IPS-NIHi7 (cell line): ENCODE measurements at regions not wholly inside any gene's neighbourhood (a gene's known extent, or its start where the extent isn't known, plus 50 kb on each side); places are given as distances from the start of the nearest gene placed in this dataset.

ENCODE experiments used
- DNase-seq: peaks from one replicate; pipeline ENCODE4 v3.0.0; 2012; ENCODE audit warnings: mixed read lengths; ENCODE audit errors: extremely low spot score

DNA sequence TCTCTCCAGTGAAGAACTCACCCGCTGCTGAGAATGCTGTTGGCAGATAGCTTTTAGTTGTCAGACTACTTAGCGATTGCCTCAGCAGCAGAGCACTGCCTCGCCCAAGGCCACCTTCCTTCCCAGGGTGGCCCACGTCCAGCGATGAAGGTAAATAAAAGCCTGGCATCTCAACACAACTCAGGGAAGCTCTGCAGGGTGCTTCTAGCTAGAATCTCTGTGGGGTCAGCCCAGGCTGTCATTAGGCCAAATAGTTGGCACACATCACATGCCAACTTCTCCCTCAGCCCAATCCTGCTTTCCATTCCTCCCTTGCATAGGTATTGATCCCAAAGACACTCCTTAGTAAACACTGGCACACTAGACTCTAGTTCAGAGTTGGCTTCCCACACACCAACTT, 368.1 kb upstream of the TMTC1 start:
- no peak for DNase-seq

DNA sequence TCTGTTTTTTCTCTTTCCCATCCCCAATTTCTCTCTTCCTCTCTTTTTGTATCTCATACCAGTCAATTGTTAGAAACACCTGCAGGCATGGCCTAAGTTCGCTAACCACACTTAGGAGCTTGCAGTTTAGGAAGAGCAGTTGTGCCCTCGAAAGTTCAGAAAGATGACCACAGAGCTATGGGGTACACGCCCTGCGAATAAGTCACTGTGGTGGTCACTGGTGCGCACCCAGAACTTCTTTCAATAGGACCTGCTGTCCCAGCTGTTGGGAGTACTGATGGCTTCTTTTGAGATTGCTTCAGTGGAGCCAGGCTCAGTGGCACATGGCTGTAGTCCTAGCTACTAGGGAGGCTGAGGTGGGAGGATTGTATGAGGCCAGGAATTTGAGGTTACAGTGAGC, 362.8 kb upstream of the TMTC1 start:
- no peak for DNase-seq

GRCh38 chr12:30145684-30146032, 361.9 kb upstream of the TMTC1 start:
- no peak for DNase-seq

DNA sequence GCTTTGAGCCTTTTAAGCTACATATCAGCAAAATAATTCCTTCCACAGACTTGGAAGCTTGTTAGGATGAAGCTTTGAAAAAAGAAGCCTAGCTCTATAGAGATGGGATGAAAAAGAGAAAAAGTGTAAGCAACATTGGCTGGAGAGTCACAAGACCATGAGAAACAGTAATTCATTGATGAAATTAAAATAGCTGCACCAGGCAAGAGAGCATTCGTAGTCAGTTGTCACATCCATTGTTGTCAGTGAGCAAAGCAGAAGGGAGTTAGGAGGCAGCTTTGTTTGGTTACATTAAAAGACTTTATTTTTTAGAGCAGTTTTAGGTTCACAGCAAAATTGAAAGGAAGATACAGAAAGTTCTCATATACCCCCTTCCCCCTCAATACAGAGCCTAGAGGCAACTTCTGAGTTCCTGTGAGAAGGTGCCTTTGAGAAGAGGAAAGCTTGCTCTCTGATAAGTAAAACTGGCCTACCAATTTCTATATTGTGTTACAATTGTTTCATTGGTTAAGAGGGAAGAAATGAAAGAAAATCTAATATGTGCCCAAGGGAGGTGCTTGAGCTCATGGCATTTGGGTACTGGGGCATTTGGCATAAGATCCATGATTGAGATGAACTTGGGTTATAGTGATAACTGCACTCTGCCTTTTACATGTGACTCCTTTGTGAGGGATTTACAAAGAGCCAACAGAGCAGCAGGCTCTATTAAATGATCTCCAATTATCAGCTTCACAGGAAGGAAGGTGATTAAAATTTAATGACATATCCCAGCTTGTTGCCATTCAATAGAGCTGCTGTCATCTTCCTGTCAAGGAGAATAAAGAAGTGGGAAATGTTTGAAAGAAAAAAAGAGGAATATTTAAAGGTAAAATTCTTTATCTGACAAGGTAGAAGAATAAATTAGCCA, 361.3 kb upstream of the TMTC1 start:
- no peak for DNase-seq

DNA sequence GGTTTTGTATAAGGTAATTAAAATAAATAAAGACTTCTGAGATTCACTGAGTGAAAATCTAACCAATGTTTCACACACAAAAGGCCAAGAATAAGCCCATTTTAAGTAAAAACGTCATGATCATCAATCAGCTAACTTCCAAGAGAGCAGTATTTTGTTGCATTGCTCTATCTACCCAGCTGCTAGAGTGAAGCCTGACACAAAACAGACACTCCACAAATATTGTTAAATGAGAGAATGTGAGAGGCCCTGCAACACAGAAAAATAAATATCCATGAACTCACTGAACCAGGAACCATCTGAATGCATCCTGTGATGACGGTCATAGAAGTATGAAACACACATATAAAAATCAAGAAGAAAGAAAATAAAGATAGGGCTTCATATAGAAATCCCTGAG, 358.6 kb upstream of the TMTC1 start:
- DNase-seq, result no peak

DNA sequence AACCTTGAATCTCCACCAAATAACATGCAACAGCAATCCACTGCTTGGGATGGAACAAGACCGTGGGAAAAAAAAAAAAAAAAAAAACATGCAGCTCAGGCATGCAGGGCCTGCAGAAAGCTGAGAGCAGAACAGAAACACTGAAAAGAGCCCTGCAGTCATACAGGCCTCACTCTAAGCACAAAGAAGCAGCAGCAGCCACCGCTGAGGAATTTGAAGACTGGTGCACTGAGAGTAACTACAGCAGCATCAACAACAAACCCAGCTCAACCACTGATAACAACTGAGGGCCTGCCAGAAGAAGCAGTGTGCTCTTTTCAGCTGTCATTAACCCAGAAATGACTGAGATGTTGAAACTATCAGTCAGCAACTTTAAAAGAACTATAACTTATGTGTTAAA, 354.7 kb upstream of the TMTC1 start:
- DNase-seq, result peak; percentile 35

GRCh38 chr12:30136696-30137095, 353.0 kb upstream of the TMTC1 start:
- no peak for DNase-seq

- no peak for DNase-seq
Observed at GRCh38 chr12:30135776-30136175, 352.0 kb upstream of the TMTC1 start.

- peak; percentile 28 for DNase-seq
Observed at GRCh38 chr12:30134229-30134628, 350.5 kb upstream of the TMTC1 start.

DNA sequence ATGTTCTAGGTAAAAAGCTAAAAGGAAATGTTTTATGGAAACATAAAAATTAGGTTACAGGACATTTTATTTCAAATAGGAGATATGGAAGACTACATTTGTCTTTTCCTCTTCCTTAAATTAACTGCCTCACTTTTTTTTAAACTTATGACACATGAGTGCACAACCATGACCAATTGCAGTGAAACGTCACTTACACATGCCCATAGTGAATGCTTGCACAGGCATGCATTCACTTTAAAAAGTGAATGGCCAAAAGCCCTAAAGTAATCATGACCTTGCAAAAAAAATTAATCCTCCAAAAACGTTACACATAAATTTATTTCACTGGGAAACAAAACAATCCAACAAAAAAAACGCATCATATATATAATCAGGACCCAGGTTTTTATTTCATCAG, 343.2 kb upstream of the TMTC1 start:
- DNase-seq, result no peak

DNA sequence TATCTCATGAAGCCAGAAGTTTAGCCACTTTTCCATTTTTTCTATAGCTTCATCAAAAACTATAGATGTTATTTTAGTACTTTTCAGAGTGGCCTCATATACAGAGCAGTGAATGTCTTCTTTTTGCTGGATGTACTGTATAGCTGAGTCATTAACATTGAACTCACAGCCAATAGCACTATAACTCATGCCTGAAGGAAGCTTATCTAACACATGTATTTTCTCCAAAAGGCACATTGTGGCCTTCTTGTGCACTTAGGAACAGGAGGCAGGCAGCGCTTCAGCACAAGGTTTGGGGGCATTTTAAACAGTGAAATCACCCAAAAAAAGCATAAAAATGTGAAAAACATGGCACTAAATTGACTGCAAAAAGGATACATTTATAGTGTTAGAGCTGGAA, 336.8 kb upstream of the TMTC1 start:
- DNase-seq, result no peak

DNA sequence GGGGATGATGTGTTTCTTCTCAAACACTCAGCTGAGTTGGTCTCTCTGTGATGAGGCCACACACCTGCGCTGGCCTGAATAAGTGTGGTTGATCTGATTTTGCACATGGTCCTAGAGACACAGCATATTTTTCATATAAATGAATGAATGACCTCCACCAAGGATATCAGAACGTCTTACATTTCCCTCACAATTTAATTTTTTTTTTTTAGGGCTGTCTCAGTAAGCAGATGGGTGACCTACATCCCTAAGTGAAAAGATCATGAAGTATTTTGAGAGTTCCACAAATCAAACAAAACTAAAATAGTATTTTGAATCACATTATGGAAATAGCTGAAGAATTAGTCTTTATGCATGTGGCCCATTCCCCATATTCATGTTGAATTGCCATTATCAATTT, 333.7 kb upstream of the TMTC1 start:
- DNase-seq, result no peak

DNA sequence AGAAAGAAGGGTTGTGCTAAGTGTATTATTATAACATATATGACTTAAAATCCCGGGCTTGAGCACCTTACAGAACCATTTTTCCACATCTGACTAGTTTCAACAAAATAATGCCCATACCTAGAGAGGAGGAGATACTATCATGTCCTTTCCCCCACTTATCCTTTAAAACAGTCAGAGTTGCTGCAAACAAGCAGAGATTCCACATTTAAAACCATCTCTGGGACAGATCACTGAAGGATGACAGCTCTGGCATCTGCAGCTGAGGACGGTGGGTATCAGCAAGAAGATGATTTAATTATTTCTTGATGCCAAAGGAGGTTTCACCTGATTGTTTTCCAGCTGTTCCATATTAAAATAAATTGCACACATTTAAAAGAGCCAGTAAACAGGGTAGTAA, 328.0 kb upstream of the TMTC1 start:
- DNase-seq, result no peak

GRCh38 chr12:30110958-30111586, 327.3 kb upstream of the TMTC1 start:
- no peak for DNase-seq

- no peak for DNase-seq
Observed at GRCh38 chr12:30110498-30110897, 326.8 kb upstream of the TMTC1 start.

DNA sequence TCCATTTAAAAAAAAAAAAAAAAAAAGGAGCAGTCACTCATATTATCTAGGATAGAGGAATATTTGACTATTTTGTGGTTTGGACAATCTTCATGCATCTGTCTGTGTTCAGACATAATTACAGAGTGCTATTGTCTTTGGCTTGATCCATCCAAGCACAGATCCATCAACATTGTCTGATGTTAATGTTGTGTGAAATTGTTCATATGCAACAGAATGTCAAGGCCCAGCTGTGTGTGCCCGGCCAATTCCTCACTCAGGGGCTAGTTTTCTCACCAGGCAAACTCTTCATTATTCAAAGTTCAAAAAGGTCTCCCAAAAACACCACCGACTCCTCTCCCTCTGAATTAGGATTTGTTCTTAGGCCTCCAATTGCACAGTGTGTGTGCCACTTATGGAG, 324.9 kb upstream of the TMTC1 start:
- DNase-seq, result no peak

GRCh38 chr12:30106204-30106965, 322.6 kb upstream of the TMTC1 start:
- no peak for DNase-seq

- DNase-seq, result no peak
Observed at GRCh38 chr12:30105505-30105904, 321.8 kb upstream of the TMTC1 start.

GRCh38 chr12:30104971-30105370, 321.2 kb upstream of the TMTC1 start:
- no peak for DNase-seq

- DNase-seq, result no peak
Observed at GRCh38 chr12:30100741-30101140, 317.0 kb upstream of the TMTC1 start.

GRCh38 chr12:30098677-30099076, 314.9 kb upstream of the TMTC1 start:
- DNase-seq, result peak; percentile 20

GRCh38 chr12:30095511-30095910, 311.8 kb upstream of the TMTC1 start:
- no peak for DNase-seq
